Renal cortex interstitium (tissue), 11 donors: ENCODE measurements at regions not wholly inside any gene's neighbourhood (a gene's known extent, or its start where the extent isn't known, plus 50 kb on each side); places are given as distances from the start of the nearest gene placed in this dataset.

Experiments
- DNase-seq, 11 donors: peaks; one replicate each; pipeline ENCODE4 v3.0.0-alpha.2; 2013; ENCODE audit warnings: low read depth in 9 of 11, low spot score in 4 of 11; ENCODE audit errors: extremely low read depth in 1 of 11

GRCh38 chr1:114318961-114319360 lies 165.3 kb upstream of the SYT6 start:
- DNase-seq: no peak

GRCh38 chr1:114316204-114316603 lies 162.5 kb upstream of the SYT6 start:
- DNase-seq: no peak

GRCh38 chr1:114315631-114316030 lies 162.0 kb upstream of the SYT6 start:
- no peak for DNase-seq

GRCh38 chr1:114314576-114314975 lies 160.9 kb upstream of the SYT6 start:
- DNase-seq: no peak

- DNase-seq: no peak
Observed at GRCh38 chr1:114314098-114314497, 160.4 kb upstream of the SYT6 start.

GRCh38 chr1:114310695-114311271 lies 157.1 kb upstream of the SYT6 start:
- DNase-seq: peak in 2 of 11 donors; percentile 16 to 35

- no peak for DNase-seq
Observed at GRCh38 chr1:114302821-114303220, 149.2 kb upstream of the SYT6 start.

GRCh38 chr1:114299331-114299975 lies 145.8 kb upstream of the SYT6 start:
- DNase-seq: peak in 10 of 11 donors; percentile 40 to 76 (median 58)

GRCh38 chr1:114298008-114298407 lies 144.3 kb upstream of the SYT6 start:
- no peak for DNase-seq

GRCh38 chr1:114296413-114296812 lies 142.7 kb upstream of the SYT6 start:
- DNase-seq: no peak

GRCh38 chr1:114295321-114295720 lies 141.7 kb upstream of the SYT6 start:
- no peak for DNase-seq

- no peak for DNase-seq
Observed at GRCh38 chr1:114292835-114293234, 139.2 kb upstream of the SYT6 start.

- no peak for DNase-seq
Observed at GRCh38 chr1:114292194-114292593, 138.5 kb upstream of the SYT6 start.

GRCh38 chr1:114290776-114291175 lies 137.1 kb upstream of the SYT6 start:
- DNase-seq: no peak

- no peak for DNase-seq
Observed at GRCh38 chr1:114290341-114290740, 136.7 kb upstream of the SYT6 start.

- DNase-seq: no peak
Observed at GRCh38 chr1:114289824-114290223, 136.2 kb upstream of the SYT6 start.

GRCh38 chr1:114289306-114289705 lies 135.6 kb upstream of the SYT6 start:
- DNase-seq: no peak

GRCh38 chr1:114286960-114287359 lies 133.3 kb upstream of the SYT6 start:
- DNase-seq: no peak

GRCh38 chr1:114286179-114286578 lies 132.5 kb upstream of the SYT6 start:
- DNase-seq: no peak

GRCh38 chr1:114282751-114283403 lies 129.2 kb upstream of the SYT6 start:
- DNase-seq: peak; percentile 70 to 90 (median 83)

- DNase-seq: no peak
Observed at GRCh38 chr1:114278911-114279310, 125.2 kb upstream of the SYT6 start.
